Activated CD8-positive, alpha-beta memory T cell treated with anti-CD3 and anti-CD28 coated beads for 48 hours (primary cell): ENCODE measurements at regions not wholly inside any gene's neighbourhood (a gene's known extent, or its start where the extent isn't known, plus 50 kb on each side); places are given as distances from the start of the nearest gene placed in this dataset.
"Not testable (repeated sequence)": the region's sequence is repeated elsewhere in the genome, so short reads cannot be mapped to it uniquely, and the experiment has no call there.

Experiments
- DNase-seq, 3 experiments: peaks; one replicate each; pipeline ENCODE4 v3.0.0-alpha.2; 2020; ENCODE audit warnings: low read depth in 2 of 3, low spot score in 2 of 3

GRCh38 chr7:45267262-45267661, 109.7 kb downstream of the RAMP3 start:
- DNase-seq: no peak

DNA sequence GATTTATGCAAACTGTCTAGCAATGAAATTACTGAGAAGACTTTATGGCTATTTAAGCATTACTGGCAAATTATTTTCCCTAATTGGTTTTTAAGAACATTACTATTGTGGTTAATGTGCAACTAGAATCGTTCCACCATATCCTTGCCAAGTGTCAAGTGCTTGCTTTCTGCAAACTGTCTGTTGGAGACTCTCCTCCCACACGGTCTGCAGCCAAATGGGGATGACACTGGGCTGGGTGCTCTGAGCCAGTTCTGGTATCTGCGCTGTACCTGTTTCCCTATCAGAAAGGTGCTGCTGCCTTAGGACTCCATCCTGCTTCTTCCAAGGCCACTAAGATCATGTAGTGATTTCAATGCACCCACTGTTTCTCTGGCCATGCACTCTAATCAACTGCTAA, 110.4 kb downstream of the RAMP3 start:
- DNase-seq: no peak

- DNase-seq: no peak
Observed at GRCh38 chr7:45269192-45269591, 111.6 kb downstream of the RAMP3 start.

- DNase-seq: no peak
Observed at GRCh38 chr7:45278763-45279398, 121.3 kb downstream of the RAMP3 start.

GRCh38 chr7:45289611-45290010, 132.0 kb downstream of the RAMP3 start:
- DNase-seq: not testable (repeated sequence)

GRCh38 chr7:45290880-45291279, 133.3 kb downstream of the RAMP3 start:
- no peak for DNase-seq

DNA sequence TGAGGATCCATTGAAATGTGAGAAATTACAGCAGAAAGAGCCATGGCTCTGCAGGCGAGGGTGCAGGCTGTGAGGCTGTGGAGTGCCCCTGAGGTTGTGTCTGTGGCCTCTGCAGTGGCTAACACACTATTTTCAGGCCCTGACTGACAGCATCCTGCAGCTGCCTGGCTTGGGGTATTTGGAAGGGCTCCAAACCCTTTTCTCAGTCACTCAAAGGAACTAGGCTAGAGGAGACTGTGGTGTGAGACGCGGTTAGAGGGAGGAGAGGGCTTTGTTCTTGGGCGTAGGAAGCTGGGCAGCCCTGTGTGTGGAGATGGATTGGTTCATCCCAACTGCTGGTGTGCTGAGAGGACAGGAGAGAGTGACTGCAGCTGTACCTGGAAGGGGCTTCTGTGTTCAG, 134.9 kb downstream of the RAMP3 start:
- DNase-seq: no peak

DNA sequence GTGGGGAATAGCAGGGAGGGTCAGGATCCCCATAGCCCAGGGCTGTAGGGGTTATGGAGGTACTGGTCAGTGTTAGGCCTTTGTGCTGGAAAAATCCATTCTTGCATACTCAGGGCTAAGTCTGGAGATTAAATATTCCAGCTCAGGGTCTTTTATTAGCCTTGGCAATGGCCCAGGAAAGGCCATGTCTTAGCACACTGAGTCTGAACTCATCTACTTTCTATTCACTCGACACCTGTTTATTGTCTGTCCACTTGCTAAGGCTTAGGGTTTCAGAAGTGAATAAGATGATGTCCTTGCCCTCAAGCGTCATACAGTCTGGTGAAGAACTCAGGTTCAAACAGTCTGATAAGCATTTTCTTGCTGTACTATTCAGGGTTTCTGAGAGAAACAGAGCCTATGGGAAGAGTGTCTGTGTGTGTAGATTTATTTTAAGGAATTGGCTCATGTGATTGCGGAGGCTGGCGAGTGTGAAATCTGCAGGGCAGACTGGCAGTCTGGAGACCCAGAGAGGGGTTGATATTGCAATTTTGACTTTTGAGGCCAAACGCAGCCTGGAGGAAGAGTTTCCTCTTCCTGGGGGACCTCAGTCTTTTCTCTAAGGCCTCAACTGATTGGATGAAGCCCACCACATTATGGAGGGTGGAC, 135.8 kb downstream of the RAMP3 start:
- no peak for DNase-seq

DNA sequence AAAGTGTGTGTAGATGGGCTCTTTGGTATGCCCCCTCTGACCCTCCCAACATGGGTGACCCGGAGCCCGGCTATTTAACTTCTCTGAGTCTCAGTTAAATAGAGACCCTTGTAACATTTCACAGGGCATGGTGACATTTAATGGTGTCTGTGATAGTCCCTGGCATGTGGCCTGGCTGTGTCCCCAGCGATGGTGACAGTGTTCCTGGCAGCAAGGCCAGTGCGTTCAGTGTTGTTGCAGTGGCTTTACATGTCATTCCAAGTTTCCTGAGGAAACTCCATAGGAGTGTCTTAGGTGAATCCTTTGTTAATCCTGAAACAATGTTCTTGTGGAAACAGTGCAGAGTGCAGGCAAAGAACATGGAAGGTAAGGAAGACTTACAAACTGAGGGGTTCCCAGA, 137.0 kb downstream of the RAMP3 start:
- DNase-seq: no peak

DNA sequence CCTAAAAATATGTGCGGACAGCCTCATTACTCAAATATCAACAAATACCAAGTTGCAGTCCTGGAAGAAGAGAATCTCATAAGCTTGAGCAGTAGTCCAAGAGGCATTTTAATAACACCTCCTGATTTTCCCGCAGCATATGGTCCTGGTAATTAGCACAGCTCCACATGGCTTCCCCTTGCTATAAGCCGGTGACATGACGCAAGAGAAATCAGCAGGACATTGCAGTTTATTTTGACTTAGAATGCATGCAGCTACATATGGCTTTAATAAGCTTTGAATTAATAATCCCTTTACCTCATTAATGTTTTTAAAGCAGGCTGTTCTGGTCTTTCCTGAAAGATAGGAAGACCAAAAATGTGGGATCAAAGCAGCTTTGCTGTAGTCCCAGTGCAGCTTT, 137.6 kb downstream of the RAMP3 start:
- no peak for DNase-seq

GRCh38 chr7:45296748-45297147, 139.2 kb downstream of the RAMP3 start:
- no peak for DNase-seq

GRCh38 chr7:45306752-45307305, 149.2 kb downstream of the RAMP3 start:
- no peak for DNase-seq

- no peak for DNase-seq
Observed at GRCh38 chr7:45311597-45311996, 154.0 kb downstream of the RAMP3 start.

DNA sequence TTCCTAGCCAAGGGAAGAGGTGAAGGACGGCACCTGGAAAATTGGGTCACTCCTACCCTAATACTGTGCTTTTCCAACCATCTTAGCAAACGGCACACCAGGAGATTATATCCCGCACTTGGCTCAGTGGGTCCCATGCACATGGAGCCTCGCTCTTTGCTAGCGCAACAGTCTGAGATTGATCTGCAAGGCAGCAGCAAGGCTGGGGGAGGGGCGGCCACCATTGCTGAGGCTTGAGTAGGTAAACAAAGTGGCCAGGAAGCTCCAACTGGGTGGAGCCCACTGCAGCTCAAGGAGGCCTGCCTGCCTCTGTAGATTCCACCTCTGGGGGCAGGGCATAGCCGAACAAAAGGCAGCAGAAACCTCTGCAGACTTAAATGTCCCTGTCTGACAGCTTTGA, 157.9 kb downstream of the RAMP3 start:
- DNase-seq: not testable (repeated sequence)

- DNase-seq: no peak
Observed at GRCh38 chr7:45324683-45325237, 167.2 kb downstream of the RAMP3 start.

GRCh38 chr7:45325378-45325777, 167.8 kb downstream of the RAMP3 start:
- DNase-seq: no peak

DNA sequence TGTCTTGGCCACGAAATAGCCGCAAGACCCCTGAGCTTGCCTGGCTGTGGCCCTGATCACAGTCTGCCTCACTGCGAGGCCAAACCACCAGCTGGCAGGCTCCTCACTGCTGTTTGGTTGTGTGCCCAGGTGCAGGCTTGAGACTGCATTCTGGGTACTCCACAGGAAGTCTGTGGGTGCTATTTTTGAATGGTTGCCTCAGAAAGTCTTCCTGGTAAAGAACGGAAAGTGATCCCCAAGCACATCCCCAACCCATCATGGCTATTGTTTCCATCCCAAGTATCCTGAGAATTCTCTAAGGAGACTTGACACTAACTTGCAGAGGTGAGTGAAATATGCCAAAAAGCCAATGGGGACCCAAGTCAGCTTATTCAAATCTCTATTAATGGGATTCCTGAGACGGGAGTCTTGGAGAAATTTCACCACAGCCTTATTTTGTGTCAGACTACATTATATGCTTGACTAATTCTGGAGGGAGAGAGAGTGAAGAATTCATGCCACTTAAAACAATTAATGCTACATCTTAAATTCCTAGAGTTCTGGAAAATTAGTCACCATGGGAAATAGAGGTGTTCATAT, 170.9 kb downstream of the RAMP3 start:
- no peak for DNase-seq

DNA sequence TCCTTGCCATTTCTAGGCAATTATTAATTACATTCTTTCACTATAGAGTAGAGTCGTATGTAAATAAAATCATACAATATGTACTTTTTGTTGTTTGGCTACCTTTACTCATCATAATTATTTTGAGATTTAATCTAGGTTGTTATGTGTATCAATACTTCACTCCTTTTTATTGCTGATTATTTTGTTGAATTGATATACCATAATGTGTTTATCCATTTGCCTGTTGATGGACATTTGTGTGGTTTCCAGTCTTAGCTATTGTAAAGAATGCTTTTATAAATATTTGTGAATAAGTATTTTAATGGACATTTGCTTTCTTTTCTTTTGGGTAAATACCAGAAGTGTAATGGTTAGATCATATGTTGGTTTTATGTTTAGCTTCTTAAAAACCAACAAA, 174.0 kb downstream of the RAMP3 start:
- DNase-seq: no peak

GRCh38 chr7:45335024-45335423, 177.4 kb downstream of the RAMP3 start:
- DNase-seq: not testable (repeated sequence)

DNA sequence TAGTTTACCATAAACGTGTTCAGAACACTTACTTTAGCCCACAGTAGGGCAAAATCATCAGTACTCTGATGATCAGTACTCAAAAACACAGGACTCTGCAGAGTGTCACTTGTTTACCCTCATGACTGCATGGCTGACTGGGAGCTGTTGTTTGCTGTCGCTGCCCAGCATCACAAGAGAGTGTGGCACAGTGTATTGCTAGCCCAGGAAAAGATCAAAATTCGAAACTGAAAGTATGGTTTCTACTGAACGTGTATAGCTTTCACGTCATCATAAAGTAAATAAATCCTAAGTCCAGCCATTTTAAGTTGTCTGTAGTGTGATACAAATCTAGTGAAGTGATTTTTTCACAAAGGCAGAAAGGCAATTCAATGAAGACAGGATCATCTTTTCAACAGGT, 184.6 kb downstream of the RAMP3 start:
- DNase-seq: no peak

DNA sequence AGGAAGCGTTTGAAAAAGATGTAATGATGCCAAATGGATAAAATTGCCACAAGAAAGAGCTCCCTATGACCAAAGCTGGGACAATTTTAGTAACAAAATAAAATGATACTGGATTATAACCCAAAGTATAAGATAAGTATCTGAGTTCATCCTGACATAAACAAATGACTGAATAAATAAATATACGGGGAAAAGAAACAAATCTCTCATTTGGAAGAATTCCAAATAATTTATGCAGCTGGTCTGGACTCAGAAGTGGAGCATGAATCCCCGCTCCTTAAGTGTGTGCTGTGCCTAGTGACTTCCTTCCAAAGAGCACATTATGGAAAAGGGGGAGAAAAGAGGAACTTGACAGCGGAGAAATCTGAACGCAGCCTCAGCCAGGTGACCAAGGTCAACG, 186.2 kb downstream of the RAMP3 start:
- DNase-seq: no peak

- DNase-seq: no peak
Observed at GRCh38 chr7:45347804-45348203, 190.2 kb downstream of the RAMP3 start.
